ACHN (cell line): ENCODE measurements at regions not wholly inside any gene's neighbourhood (a gene's known extent, or its start where the extent isn't known, plus 50 kb on each side); places are given as distances from the start of the nearest gene placed in this dataset.

Source experiments
- DNase-seq: peaks from one replicate; pipeline ENCODE4 v3.0.0-alpha.2; 2015
- in situ Hi-C: cut with HindIII; loops from 2 replicates; pipeline ENCODE4 v1.10.0; 2017; ENCODE audit warnings: low sequenced_read_pairs, low pct_ligation_motif_present, low pct_unique_long_range_greater_than_20kb

DNA sequence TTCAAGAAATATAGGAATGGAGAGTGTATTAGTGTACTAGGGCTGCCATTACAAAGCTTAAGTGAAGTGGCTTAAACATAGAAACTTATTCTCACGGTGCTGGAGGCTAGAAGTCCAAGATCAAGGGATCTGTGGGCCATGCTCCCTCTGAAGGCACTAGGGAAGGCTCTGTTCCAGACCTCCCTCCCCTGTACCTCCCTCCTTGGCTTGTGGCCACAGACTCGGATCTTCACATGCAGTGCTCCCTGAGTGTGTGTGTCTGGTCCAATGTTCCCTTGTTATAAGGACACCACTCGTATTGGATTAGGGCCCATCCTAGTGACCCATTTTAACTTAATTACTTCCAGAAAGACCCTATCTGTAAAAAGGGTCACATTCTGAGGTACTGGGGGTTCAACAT is 225.6 kb downstream of the VRK1 start:
- in situ Hi-C loops = no loop called here
- DNase-seq = no peak

DNA sequence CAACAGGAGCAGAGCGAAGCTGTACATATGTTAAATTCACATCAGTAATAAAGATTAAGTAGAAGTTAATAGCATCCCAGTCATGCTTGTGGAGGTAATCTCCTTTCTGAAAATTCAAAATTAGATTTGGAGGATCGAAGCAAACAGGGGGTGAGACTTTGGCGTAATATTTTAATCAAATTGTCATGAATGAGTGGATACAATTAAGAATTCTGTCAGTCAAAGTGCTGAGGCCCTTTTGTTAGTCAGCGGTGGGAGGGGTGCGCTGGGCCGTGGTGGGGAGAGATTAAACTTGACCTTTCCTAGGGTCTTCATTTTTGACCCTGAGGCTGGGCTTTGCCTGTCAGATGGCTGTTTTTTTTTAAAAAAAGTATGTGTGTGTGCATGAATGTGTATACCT is 226.7 kb downstream of the VRK1 start:
- in situ Hi-C loops = no loop called here
- no peak for DNase-seq

- DNase-seq = no peak
- in situ Hi-C loops = no loop called here
These were observed 227.1 kb downstream of the VRK1 start for GRCh38 chr14:97024300-97024699.

- DNase-seq = no peak
These were observed 228.5 kb downstream of the VRK1 start for GRCh38 chr14:97025722-97026121.

DNA sequence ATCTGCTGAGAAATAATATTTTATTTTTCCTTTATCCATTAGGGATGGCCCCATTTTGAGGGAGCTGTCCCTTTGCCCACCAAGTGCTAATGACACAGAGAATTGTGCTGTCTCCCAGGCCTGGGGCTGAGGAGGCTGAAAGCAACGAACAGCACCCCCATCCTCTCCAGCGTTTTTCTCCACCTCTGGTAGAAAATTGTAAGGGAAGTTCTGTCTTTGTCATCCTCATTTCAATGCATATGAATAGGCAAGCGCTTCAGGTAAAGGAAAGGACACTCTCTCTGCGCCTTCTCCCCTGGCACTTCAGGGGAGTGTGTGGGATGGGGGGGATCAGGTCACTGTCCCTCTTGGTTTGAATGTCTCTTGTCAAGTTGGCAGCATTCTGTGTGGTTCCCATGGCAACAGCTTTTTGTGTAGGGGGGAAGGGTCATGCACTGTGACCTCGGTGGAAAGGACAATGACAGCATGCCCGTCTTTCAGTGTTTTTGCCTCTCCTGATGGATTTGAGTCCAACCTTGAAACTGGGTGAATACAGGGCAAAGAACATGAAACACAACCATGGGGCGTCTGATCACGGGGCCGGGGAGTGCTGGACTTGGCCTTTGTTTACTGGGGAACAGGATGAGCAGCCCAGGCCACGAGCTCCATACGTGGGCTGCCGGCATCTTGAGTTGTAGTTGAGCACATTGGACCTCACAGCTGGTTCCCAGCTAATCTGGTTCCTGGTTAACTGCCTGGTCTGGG is 230.2 kb downstream of the VRK1 start:
- no peak for DNase-seq
- in situ Hi-C loops = no loop called here

More at GRCh38 chr14:97025722-97026121, 228.5 kb downstream of the VRK1 start:
- in situ Hi-C loops = no loop called here

GRCh38 chr14:97028382-97028781 is 231.2 kb downstream of the VRK1 start:
- in situ Hi-C loops = no loop called here

DNA sequence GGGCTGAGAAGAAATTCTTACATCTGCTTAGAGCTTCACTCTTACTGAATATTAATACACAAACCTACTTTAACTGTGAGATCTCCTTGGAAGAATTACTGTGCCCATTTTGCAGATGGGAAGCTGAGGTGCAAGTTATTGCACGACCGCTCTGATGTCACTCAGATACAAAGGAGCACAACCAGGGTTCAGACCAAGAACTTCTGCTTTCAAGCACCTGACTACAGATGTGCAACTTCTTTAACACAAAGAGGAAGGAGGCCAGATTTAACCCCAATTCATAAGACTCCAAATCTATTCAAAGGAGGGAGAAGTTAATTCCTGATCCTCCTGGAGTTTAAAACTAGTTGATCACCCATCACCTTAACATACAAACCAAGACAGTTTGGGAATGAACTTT is 232.6 kb downstream of the VRK1 start:
- in situ Hi-C loops = no loop called here
- no peak for DNase-seq

More at GRCh38 chr14:97028382-97028781, 231.2 kb downstream of the VRK1 start:
- no peak for DNase-seq

GRCh38 chr14:97031530-97031929 is 234.3 kb downstream of the VRK1 start:
- in situ Hi-C loops = no loop called here
- DNase-seq = no peak

DNA sequence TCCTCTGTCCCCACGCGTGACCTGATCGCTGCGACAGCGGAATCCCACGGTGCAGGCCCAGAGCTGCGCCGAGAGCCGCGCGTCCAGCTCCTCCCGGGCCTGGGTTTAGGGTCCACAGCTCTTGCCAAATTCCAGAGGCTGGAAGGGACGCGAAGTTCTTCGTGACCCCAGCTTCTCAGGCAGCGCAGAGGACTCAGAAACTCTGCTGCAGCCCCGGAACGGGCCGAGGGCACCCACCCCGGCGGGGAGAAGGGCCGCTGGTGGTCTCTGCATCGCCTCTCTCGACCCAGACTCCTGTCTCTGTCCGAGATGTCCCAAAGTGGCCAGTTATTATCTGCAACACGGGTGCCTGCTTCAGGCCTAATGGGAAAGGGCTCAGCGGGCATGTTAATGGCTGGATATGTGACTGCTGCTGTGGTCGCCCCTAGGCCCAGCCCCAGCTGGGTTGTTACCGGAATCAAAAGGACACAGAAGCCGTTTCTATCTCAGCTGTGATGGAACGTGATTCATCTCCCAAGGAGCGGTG is 236.4 kb downstream of the VRK1 start:
- no peak for DNase-seq
- in situ Hi-C loops = no loop called here

GRCh38 chr14:97036086-97036852 is 239.1 kb downstream of the VRK1 start:
- in situ Hi-C loops = no loop called here
- no peak for DNase-seq

GRCh38 chr14:97039717-97040363 is 242.7 kb downstream of the VRK1 start:
- in situ Hi-C loops = no loop called here
- DNase-seq = no peak

DNA sequence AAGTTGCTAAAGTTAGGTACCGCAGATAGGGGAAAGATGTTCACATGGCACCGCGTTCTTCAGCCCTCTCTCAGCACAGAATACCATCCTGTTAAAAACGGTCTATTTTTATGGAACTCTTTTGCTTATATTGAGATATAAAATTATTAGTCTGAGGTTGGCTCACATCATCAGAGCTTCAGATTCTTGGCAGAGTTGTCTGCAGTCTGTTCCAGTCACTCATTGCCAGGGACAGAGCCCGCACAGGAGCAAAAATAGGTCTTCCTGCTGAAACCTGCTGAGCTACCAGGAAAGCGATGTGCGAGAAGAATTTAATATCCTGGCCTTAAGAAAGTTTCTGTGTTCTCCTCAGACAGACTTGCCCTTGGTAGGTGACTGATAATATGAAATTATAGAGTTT is 249.8 kb downstream of the VRK1 start:
- DNase-seq = no peak
- in situ Hi-C loops = no loop called here

DNA sequence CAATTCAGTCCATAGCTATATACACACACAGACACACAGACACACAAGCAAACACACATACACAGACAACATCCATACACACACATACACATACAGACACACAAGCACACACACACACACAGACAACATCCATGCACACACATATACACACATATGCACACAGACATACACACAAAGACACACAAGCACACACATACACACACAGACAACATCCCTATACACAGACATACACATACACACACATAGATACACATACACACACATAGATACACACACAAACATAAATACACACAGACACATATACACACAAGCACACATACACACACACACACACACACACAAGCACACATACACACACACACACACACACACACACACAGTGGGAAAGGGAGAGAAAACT is 254.8 kb downstream of the VRK1 start:
- no peak for DNase-seq
- in situ Hi-C loops = no loop called here

GRCh38 chr14:97053941-97054340 is 256.8 kb downstream of the VRK1 start:
- in situ Hi-C loops = no loop called here
- no peak for DNase-seq

DNA sequence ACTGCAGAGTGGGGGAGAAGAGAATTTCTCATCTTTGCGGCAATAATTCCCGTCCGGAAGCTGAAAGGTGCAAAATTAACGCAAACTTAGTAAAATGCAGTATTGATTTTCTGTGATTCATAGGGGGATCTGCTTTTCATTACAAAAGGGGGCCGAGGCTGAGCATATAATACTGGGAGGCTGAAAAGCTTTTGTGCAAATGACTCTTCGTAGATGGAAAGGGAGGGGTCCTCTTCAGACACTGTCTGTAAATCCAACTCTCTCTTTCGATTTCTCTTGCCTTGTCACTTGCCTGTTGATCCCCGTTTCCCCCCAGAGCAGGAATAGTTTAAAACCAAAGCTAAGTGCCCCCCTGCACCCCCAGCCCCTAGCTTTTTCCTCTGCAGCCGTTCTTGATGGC is 258.2 kb downstream of the VRK1 start:
- no peak for DNase-seq
- in situ Hi-C loops = no loop called here

GRCh38 chr14:97056086-97056485 is 258.9 kb downstream of the VRK1 start:
- in situ Hi-C loops = no loop called here
- no peak for DNase-seq

DNA sequence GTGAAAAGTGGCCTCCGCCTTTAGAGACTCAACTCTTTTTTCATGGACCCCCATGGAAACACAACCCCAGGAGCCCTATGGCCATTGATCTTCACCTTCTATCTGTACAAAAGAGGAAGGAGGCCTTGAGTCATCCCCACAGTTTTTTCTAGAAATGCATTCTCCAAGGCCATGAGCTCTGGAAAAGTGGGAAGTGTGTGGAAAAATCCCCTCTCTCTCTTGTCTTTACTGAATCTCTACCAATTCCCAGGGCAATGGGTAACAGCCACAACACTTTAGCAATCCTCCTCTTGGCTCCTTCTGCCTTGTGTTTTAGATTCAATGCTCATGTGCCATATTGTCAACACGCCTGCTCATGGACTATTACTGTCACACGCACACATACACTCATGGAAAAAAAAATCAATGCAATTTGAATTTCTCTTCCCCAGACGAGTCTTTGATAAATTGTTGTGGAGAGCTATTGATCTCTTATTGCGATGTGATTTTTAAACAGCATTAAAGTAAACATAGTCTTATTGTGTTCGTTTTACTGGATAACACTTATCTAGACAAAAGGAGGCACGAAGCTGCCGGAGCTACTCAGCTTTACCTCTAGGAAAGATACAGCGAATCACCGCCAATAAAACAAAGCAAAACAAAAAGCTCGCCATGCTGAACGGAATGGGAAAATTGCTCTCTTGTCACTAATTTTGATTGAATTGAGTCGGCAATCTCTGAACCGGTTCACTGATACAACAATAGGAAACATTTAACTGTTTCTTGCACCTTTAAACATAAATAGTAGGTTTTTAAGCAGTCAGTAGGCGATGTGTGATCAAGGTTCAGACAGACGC is 260.3 kb downstream of the VRK1 start:
- in situ Hi-C loops = no loop called here
- DNase-seq = no peak

DNA sequence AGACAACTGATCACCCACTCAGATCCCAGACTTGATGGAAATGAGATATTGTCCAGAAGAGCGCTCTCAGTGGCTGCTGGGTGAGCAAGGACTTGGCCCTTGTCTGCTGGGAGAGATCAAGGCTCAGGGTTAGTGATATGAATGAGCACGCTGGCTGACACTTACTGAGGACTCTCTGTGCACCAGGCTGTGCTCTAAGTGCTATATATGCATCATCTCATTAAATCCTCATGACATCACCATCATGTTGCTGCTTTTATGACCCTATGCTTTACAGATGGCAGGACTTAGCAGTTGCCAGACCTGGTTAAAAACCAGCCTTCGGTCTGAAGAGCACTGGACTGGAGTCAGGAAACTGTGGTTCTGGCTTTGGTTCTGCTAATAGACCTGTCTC is 260.9 kb downstream of the VRK1 start:
- DNase-seq = no peak
- in situ Hi-C loops = no loop called here

- no peak for DNase-seq
- in situ Hi-C loops = no loop called here
These were observed 261.4 kb downstream of the VRK1 start for GRCh38 chr14:97058589-97058988.
